ENCODE measurements at regions not wholly inside any gene's neighbourhood (a gene's known extent, or its start where the extent isn't known, plus 50 kb on each side); places are given as distances from the start of the nearest gene placed in this dataset.

DNA sequence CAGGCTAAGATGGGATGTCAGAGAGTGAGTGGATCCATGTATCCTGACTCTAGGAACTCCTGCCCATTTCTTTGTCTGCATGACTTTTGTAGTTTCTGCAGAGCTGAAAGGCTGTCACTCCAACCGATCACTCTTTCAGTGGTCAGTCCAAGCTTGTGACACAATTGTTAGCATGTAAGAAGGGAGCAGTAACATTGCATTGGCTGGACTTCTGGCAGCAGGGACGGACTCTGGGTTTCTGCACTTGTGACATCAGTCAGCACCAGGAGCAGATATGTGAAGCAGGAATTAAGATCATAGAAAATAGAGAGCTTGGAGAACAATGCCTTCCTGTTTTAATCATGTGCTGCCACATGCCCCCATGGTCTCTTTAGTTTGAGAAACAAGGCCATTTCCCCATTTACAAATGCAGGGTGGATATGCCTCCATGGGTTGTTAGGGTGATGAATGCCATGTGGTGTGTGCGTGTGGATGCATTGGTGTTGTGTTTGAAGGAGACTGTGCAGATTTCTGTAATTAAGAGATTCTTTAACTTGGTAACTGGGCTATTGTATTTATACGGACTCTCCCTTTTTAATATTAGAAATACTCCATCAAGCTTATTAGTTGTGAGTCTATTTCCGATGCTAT lies 214.3 kb upstream of the EPHA4 start:
- TF ChIP-seq, protein P1, sequence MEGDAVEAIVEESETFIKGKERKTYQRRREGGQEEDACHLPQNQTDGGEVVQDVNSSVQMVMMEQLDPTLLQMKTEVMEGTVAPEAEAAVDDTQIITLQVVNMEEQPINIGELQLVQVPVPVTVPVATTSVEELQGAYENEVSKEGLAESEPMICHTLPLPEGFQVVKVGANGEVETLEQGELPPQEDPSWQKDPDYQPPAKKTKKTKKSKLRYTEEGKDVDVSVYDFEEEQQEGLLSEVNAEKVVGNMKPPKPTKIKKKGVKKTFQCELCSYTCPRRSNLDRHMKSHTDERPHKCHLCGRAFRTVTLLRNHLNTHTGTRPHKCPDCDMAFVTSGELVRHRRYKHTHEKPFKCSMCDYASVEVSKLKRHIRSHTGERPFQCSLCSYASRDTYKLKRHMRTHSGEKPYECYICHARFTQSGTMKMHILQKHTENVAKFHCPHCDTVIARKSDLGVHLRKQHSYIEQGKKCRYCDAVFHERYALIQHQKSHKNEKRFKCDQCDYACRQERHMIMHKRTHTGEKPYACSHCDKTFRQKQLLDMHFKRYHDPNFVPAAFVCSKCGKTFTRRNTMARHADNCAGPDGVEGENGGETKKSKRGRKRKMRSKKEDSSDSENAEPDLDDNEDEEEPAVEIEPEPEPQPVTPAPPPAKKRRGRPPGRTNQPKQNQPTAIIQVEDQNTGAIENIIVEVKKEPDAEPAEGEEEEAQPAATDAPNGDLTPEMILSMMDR (IDR thresholded peaks at IDR 0.05; ENCODE audit: insufficient read depth, low read length), result no peak
- no peak for TF ChIP-seq POLR2AphosphoS5 (IDR thresholded peaks at IDR 0.05; ENCODE audit: low read depth)
